Ovary (tissue), 3 donors: ENCODE measurements at regions not wholly inside any gene's neighbourhood (a gene's known extent, or its start where the extent isn't known, plus 50 kb on each side); places are given as distances from the start of the nearest gene placed in this dataset.

Experiments used
- EP300 ChIP-seq: sonication (generic); formaldehyde crosslinking; IDR thresholded peaks from one replicate; pipeline ENCODE4 v1.6.1; 2017; ENCODE audit warnings: antibody characterized with exemption
- POLR2A ChIP-seq: fragments of 450-650 bp; IDR thresholded peaks from one replicate; pipeline ENCODE4 v1.6.1; 2017; ENCODE audit warnings: antibody characterized with exemption, mild to moderate bottlenecking, moderate library complexity
- TF ChIP-seq, protein P1 (sequence below), 3 donors: fragments of 450-650 bp in 2 of 3; fragments of 200-600 bp in 1 of 3; IDR thresholded peaks; one replicate each; pipeline versions ENCODE4 v1.5.1 to v1.8.0; 2016 to 2022; ENCODE audit warnings: antibody characterized with exemption in 3 of 3, mild to moderate bottlenecking in 1 of 3
- donor health status: DM: no; HTN: no; CAD: no.

DNA sequence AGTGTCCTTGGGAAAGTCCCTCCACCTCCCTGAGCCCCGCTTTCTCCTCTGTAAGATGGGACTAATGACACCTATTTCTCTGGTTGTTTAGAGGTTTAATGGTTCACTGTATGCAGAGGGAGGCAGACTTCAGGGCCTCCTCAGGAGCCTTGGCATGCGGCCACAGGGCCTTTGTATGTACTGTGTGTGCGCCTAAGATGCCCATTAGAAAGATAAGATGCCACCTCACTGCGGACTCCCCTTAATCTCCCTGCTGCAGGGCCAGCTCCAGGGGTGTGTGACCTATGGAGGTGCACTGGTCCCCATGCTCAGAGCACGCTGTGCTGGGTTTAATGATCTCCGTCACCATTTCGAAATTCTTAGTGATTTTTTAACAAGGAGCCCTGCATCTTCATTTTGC, 59.3 kb downstream of the TMEM235 start:
- TF ChIP-seq EP300 (no peak), POLR2A (no peak)
- TF ChIP-seq, protein P1, sequence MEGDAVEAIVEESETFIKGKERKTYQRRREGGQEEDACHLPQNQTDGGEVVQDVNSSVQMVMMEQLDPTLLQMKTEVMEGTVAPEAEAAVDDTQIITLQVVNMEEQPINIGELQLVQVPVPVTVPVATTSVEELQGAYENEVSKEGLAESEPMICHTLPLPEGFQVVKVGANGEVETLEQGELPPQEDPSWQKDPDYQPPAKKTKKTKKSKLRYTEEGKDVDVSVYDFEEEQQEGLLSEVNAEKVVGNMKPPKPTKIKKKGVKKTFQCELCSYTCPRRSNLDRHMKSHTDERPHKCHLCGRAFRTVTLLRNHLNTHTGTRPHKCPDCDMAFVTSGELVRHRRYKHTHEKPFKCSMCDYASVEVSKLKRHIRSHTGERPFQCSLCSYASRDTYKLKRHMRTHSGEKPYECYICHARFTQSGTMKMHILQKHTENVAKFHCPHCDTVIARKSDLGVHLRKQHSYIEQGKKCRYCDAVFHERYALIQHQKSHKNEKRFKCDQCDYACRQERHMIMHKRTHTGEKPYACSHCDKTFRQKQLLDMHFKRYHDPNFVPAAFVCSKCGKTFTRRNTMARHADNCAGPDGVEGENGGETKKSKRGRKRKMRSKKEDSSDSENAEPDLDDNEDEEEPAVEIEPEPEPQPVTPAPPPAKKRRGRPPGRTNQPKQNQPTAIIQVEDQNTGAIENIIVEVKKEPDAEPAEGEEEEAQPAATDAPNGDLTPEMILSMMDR (IDR thresholded peaks at IDR 0.05) = no peak
